HepG2 (cell line): ENCODE measurements at regions not wholly inside any gene's neighbourhood (a gene's known extent, or its start where the extent isn't known, plus 50 kb on each side); places are given as distances from the start of the nearest gene placed in this dataset.

Source experiments
- ATAC-seq: fragments of 200-7000 bp; cut with Tn5 transposase; 3 replicates; pipeline ENCODE4 v1.9.1; 2020; ENCODE audit warnings: mild to moderate bottlenecking, moderate library complexity
- BruUV-seq: library from RNA; stranded (reverse); fragments of 400-500 nt; replicated peaks from 2 replicates; lab custom pipeline; 2021; lab: Mats Ljungman, UMichigan
- CTCF ChIA-PET: fragments of 300-600 bp; formaldehyde crosslinking; extraction: SDS; loops from one replicate; lab custom pipeline; 2021; ENCODE audit warnings: low total read pairs, inconsistent platforms, low intra/inter-chr PET ratio; lab: Yijun Ruan, JAX
- POLR2A ChIA-PET: fragments of 350-600 bp; sonication (Branson Sonifier 250); formaldehyde crosslinking; loops from one replicate; lab custom pipeline; 2020; ENCODE audit warnings: antibody characterized with exemption, inconsistent platforms; lab: Yijun Ruan, JAX
- DNase-seq: peaks from one replicate; pipeline ENCODE4 v3.0.0-alpha.2; 2015; ENCODE audit warnings: low spot score
- FAIRE-seq: peaks from 3 replicates; lab custom pipeline; 2011; peaks lifted over from hg19 to GRCh38; lab: Jason Lieb, UNC
- H2AFZ ChIP-seq: one replicate; pipeline ENCODE4 v1.6.1; 2011; ENCODE audit warnings: low read length, inconsistent platforms
- H3K27ac ChIP-seq: fragments of 300-600 bp; 3 replicates; pipeline ENCODE4 v1.8.0; 2011; ENCODE audit warnings: mixed run types, mild to moderate bottlenecking, mixed read lengths, low read length, inconsistent platforms; ENCODE audit not compliant: insufficient read depth; ENCODE audit errors: extremely low read length
- H3K27me3 ChIP-seq, 2 experiments: fragments of 200-600 bp in 1 of 2; 2 replicates in 1 of 2; 3 replicates in 1 of 2; pipeline versions ENCODE4 v1.6.0 to v1.8.0; 2011; ENCODE audit warnings: low read length in 2 of 2, mild to moderate bottlenecking in 2 of 2, moderate library complexity in 2 of 2, inconsistent platforms in 1 of 2; ENCODE audit not compliant: insufficient read depth in 2 of 2, control insufficient read depth in 1 of 2
- H3K36me3 ChIP-seq, 2 experiments: fragments of 200-600 bp in 1 of 2; replicated peaks in 1 of 2; 2 replicates in 1 of 2; 3 replicates in 1 of 2; pipeline versions ENCODE4 v1.5.1 to v1.8.0; 2011; ENCODE audit warnings: low read length in 2 of 2, inconsistent platforms in 1 of 2; ENCODE audit not compliant: insufficient read depth in 2 of 2, control insufficient read depth in 1 of 2
- H3K4me1 ChIP-seq: 2 replicates; pipeline ENCODE4 v1.5.1; 2012; ENCODE audit warnings: low read length, inconsistent platforms; ENCODE audit not compliant: insufficient read depth
- H3K4me2 ChIP-seq: 2 replicates; pipeline ENCODE4 v1.6.0; 2011; ENCODE audit warnings: low read depth, low read length, inconsistent platforms
- H3K4me3 ChIP-seq, 3 experiments: fragments of 200-600 bp in 1 of 3; sonication (generic), shearing (Covaris generic) in 1 of 3; replicated peaks in 1 of 3; 2 replicates each; pipeline ENCODE4 v1.5.1; 2011 to 2016; ENCODE audit warnings: low read length in 3 of 3, inconsistent platforms in 2 of 3, low read depth in 2 of 3, mild to moderate bottlenecking in 2 of 3, control low read depth in 1 of 3, mixed read lengths in 1 of 3; ENCODE audit not compliant: insufficient read depth in 1 of 3
- H3K79me2 ChIP-seq: one replicate; pipeline ENCODE4 v1.6.1; 2011; ENCODE audit warnings: low read length, inconsistent platforms; ENCODE audit not compliant: insufficient read depth
- H3K9ac ChIP-seq: 2 replicates; pipeline ENCODE4 v1.6.0; 2011; ENCODE audit warnings: mild to moderate bottlenecking, low read depth, low read length, inconsistent platforms; ENCODE audit not compliant: insufficient read depth
- H3K9me3 ChIP-seq: 2 replicates; pipeline ENCODE4 v1.5.1; 2012; ENCODE audit warnings: mild to moderate bottlenecking, low read length
- H4K20me1 ChIP-seq: 2 replicates; pipeline ENCODE4 v1.6.0; 2011; ENCODE audit warnings: inconsistent platforms, mild to moderate bottlenecking, low read length, moderate library complexity; ENCODE audit not compliant: insufficient read depth
- ESRRA ChIP-seq: sonication (generic); formaldehyde crosslinking; IDR thresholded peaks from 2 replicates; pipeline ENCODE4 v1.5.1; 2020; ENCODE audit warnings: mild to moderate bottlenecking, low read depth, missing genetic modification reagents
- GPN1 ChIP-seq: sonication (generic); formaldehyde crosslinking; IDR thresholded peaks from 2 replicates; pipeline ENCODE4 v1.5.1; 2020; ENCODE audit warnings: missing genetic modification reagents, borderline replicate concordance
- HCFC1 ChIP-seq: fragments of 150-350 bp; IDR thresholded peaks from 2 replicates; pipeline ENCODE4 v1.6.1; 2014; ENCODE audit warnings: low read depth, low read length
- KDM5B ChIP-seq: sonication (generic); formaldehyde crosslinking; IDR thresholded peaks from 2 replicates; pipeline ENCODE4 v1.4.0; 2020; ENCODE audit warnings: missing genetic modification reagents, mild to moderate bottlenecking, borderline replicate concordance
- KLF16 ChIP-seq, 2 experiments: sonication (generic) in 1 of 2; formaldehyde crosslinking in 1 of 2; IDR thresholded peaks; 2 replicates each; pipeline versions ENCODE4 v1.6.1 to v1.8.0; 2016 to 2023; ENCODE audit warnings: missing genetic modification reagents in 2 of 2, missing compliant biosample characterization in 1 of 2
- MAFK ChIP-seq, 2 experiments: IDR thresholded peaks in 1 of 2; conservative IDR thresholded peaks in 1 of 2; 2 replicates each; pipeline ENCODE4 v1.6.1; 2011; ENCODE audit warnings: improper control_type of control experiment in 2 of 2, low read length in 2 of 2
- MAZ ChIP-seq, 2 experiments: sonication (generic) in 1 of 2; formaldehyde crosslinking in 1 of 2; IDR thresholded peaks; 2 replicates each; pipeline versions ENCODE4 v1.5.0 to v1.6.1; 2012 to 2020; ENCODE audit warnings: low read depth in 2 of 2, mild to moderate bottlenecking in 2 of 2, borderline replicate concordance in 1 of 2, improper control_type of control experiment in 1 of 2, low read length in 1 of 2, missing genetic modification reagents in 1 of 2, moderate library complexity in 1 of 2
- RFXANK ChIP-seq: IDR thresholded peaks from 2 replicates; pipeline ENCODE4 v1.6.1; 2016
- SRF ChIP-seq: IDR thresholded peaks from 2 replicates; pipeline ENCODE4 v1.6.1; 2011; ENCODE audit warnings: mild to moderate bottlenecking, low read depth, low read length, moderate library complexity
- SYNCRIP ChIP-seq: fragments of 200-400 bp; formaldehyde crosslinking; IDR thresholded peaks from 2 replicates; pipeline ENCODE4 v1.6.1; 2018; ENCODE audit warnings: mild to moderate bottlenecking, low read depth, low read length; ENCODE audit not compliant: insufficient read depth
- XRCC5 ChIP-seq: fragments of 200-400 bp; formaldehyde crosslinking; optimal IDR thresholded peaks from 2 replicates; pipeline ENCODE3; 2017; ENCODE audit warnings: mild to moderate bottlenecking, low read length
- ZNF605 ChIP-seq: sonication (generic); formaldehyde crosslinking; IDR thresholded peaks from 2 replicates; pipeline ENCODE4 v1.8.0; 2022; ENCODE audit warnings: mild to moderate bottlenecking, missing genetic modification reagents
- ZNF670 ChIP-seq: sonication (generic); formaldehyde crosslinking; IDR thresholded peaks from 2 replicates; pipeline ENCODE4 v1.8.0; 2022; ENCODE audit warnings: mild to moderate bottlenecking, missing genetic modification reagents, borderline replicate concordance
- WGBS: methylation state at CpG from one replicate; pipeline ENCODE4 v1.1.6; 2017; ENCODE audit warnings: low lambda C conversion rate; 5-methylcytosine and 5-hydroxymethylcytosine counted together
- in situ Hi-C: cut with HindIII; loops from 2 replicates; pipeline ENCODE4 v1.10.0; 2017; ENCODE audit warnings: low pct_unique_long_range_greater_than_20kb; ENCODE audit not compliant: extremely low pct_ligation_motif_present
- intact Hi-C: fragments of 100-400 bp; cut with micrococcal nuclease; formaldehyde crosslinking; loops from one replicate; pipeline ENCODE4 v1.10.0; 2022; ENCODE audit not compliant: unreplicated experiment

- Histone ChIP-seq H4K20me1 (no peaks in the 10 kb centered on the region), H3K27me3 (no peaks in the 10 kb centered on the region), H3K4me1 (no peaks in the 10 kb centered on the region), H3K4me2 (no peak overlapping the region), H3K9me3 (no peaks in the 10 kb centered on the region), H3K9ac (no peak overlapping the region), H3K4me3 (no peak overlapping the region), H3K36me3 (no peaks in the 10 kb centered on the region), H2AFZ (no peak overlapping the region), H3K79me2 (no peaks in the 10 kb centered on the region), H3K27ac (no peak overlapping the region)
- TF ChIP-seq GPN1 (CRISPR knock-in tag) (no peak), KDM5B (CRISPR knock-in tag) (no peak), SYNCRIP (no peak), SRF (no peak), RFXANK (CRISPR knock-in tag) (no peak), XRCC5 (no peak), MAZ (IDR thresholded peaks at IDR 0.05; ENCODE audit: borderline replicate concordance, low read depth, low read length) (no peak), MAZ (CRISPR knock-in tag; IDR thresholded peaks at IDR 0.05; ENCODE audit: low read depth) (no peak), MAFK (conservative IDR thresholded peaks at IDR 0.05 in 1 of 2, IDR thresholded peaks at IDR 0.05 in 1 of 2; ENCODE audit: low read length in 2 of 2) (no peak), ZNF605 (no peak), KLF16 (CRISPR knock-in tag; IDR thresholded peaks at IDR 0.05) (no peak), ESRRA (CRISPR knock-in tag) (no peak), HCFC1 (no peak), ZNF670 (CRISPR knock-in tag) (no peak)
- DNase-seq (no peak), FAIRE-seq (no peak), ATAC-seq (no peak)
- BruUV-seq: no TSS peak
- intact Hi-C loops (no loop called here), in situ Hi-C loops (no loop called here)
- POLR2A ChIA-PET: no interaction called here
- 0% methylated on average over 3 of the region's 3 CpGs for WGBS
- CTCF ChIA-PET: no interaction called here
These were observed 273.8 kb downstream of the PTBP2 start for GRCh38 chr1:96995351-96995750.
